HG03135 (cell line): ENCODE measurements at regions not wholly inside any gene's neighbourhood (a gene's known extent, or its start where the extent isn't known, plus 50 kb on each side); places are given as distances from the start of the nearest gene placed in this dataset.
"Not testable (repeated sequence)": the region's sequence is repeated elsewhere in the genome, so short reads cannot be mapped to it uniquely, and the experiment has no call there.

ENCODE experiments used
- ATAC-seq: cut with Tn5 transposase; IDR thresholded peaks from one replicate; pipeline ENCODE4 v1.9.1; 2021; ENCODE audit warnings: mild to moderate bottlenecking, moderate library complexity; ENCODE audit not compliant: unreplicated experiment

- ATAC-seq, result no peak
Measured at GRCh38 chr13:88976466-88976865, 1305.3 kb downstream of the SLITRK5 start.

- ATAC-seq, result no peak
Measured at GRCh38 chr13:88978607-88979006, 1307.4 kb downstream of the SLITRK5 start.

GRCh38 chr13:88979465-88980175, 1308.4 kb downstream of the SLITRK5 start:
- ATAC-seq, result no peak

GRCh38 chr13:89003656-89004055, 1332.5 kb downstream of the SLITRK5 start:
- no peak for ATAC-seq

GRCh38 chr13:89011615-89012014, 1340.4 kb downstream of the SLITRK5 start:
- no peak for ATAC-seq

GRCh38 chr13:89027694-89028306, 1356.6 kb downstream of the SLITRK5 start:
- ATAC-seq, result no peak

DNA sequence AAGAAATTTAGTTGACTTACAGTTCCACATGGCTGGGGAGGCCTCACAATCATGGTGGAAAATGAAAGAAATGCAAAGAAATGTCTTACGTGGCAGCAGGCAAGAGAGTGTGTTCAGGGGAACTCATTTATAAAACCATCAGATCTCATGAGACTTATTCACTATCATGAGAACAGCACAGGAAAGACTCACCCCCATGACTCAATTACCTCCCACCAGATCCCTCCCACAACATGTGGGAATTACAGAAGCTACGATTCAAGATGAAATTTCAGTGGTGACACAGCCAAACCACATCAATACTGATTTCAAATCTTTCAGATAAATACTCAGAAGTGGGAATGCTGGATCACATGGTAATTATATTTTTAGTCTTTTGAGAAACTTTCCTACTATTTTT, 1357.9 kb downstream of the SLITRK5 start:
- ATAC-seq, result no peak

DNA sequence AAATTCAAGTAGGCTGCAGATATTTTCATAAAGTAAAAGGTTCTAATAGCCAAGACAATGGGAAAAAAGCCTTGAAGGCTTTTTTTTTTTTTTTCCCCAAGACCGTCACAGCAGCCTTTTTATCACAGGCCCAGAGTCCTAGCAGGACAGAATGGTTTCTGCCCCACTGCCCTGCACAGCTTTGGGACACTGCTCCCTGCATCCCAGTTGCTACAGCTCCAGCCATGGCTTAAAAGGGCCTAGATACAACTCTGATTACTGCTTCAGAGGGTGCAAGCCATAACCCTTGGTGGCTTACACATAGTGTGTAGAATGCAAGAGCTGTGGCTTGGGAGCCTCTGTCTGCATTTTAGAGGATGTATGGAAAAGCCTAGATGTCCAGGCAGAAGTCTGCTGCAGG, 1362.8 kb downstream of the SLITRK5 start:
- ATAC-seq, result no peak

DNA sequence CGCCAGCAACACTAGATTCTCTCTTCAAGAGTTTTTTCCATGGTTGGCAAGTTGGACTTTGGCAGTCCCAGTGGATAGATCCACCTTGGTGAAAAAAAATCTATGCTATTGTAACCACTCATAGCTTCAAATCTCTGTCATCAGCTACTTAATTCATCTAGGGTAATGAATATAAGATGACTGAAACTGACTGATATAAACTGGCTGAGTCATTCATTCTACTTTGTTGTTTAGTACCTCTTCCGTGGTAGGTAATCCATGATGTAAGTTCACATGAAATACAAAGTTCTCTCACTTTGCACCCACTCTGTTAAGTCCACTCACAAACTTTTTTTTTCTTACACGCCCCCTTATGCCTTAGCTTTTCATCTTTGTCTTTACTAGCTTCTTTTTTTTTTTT, 1381.5 kb downstream of the SLITRK5 start:
- ATAC-seq, result no peak

DNA sequence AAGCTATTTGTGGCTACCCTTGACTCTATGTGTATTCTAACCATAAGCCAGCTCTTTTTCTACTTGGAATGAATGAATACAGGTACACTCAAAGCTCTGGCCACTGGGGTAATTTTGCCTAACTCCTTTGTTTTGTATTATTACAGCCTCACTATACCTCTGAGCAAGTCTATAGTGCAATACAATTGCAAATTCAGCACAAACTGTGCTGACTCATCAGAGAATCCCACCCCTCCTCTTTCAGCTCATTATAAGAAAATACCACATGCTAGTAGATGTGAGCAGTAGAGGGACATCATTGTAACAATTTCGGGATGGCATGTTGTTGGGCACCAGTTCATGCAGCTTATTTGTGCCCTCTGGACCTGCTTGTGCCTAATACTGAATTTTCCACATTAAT, 1382.2 kb downstream of the SLITRK5 start:
- ATAC-seq, result no peak

- ATAC-seq, result no peak
Measured at GRCh38 chr13:89057274-89057673, 1386.1 kb downstream of the SLITRK5 start.

DNA sequence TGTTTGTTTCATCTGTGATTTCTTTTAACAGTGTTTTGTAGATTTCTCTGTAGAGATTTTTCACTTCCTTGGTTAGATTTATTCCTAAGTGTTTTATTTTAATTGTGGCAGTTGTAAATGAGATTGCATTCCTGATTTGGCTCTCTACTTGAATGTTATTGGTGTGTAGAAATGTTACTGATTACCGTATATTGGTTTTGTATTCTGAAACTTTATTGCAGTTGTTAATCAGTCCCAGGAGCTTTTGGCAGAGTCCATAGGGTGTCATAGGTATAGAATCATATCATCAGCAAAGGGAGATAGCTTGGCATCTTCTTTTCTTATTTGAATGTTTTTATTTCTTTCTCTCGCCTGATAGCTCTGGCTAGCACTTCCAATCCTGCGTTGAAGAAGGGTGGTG, 1386.7 kb downstream of the SLITRK5 start:
- no peak for ATAC-seq

GRCh38 chr13:89061821-89062220, 1390.7 kb downstream of the SLITRK5 start:
- ATAC-seq, result no peak

DNA sequence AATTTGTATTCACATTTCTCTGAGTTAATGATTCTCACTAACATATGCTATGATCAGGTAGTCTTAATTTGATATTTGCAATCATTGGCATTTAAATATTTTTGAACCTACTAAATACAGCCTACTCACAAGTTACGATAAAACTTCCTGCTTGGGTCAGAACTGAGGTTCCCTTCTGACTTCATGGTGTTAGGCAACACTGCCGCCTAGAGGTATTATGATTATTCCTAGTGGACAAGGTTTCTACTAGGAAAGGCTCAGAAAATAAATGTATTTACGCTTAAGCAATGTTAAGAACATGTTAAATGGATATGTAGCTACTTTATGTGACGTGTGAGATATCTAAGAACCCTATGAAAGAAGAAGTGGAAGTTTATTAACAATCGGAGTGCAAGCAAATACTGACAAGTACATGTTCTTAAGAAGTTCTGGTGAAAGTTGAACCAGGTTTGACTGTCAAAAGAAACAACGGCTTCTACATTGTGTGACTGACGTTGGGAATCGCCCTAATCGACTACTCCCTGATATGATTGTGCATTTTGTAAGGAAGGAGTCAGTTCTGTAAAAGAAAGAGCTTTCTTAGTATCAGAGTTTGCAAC, 1395.8 kb downstream of the SLITRK5 start:
- no peak for ATAC-seq

DNA sequence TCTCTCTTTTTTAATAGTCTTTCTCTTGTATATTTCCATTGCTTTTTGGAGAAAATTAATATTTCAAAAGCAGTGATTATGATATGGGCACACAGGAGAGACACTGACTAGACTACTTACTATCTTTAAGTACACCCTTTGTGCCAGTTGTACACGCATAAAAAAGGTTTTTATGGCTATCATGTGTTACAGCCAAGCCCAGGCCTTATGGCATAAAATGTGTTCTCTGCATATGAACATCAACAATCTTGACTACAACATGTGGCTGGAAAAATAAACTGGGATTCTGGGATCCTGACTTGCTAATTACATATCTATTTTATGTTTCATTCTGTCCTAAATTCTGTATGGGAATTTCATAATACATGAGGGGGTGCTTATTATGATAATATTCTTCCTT, 1401.8 kb downstream of the SLITRK5 start:
- no peak for ATAC-seq

DNA sequence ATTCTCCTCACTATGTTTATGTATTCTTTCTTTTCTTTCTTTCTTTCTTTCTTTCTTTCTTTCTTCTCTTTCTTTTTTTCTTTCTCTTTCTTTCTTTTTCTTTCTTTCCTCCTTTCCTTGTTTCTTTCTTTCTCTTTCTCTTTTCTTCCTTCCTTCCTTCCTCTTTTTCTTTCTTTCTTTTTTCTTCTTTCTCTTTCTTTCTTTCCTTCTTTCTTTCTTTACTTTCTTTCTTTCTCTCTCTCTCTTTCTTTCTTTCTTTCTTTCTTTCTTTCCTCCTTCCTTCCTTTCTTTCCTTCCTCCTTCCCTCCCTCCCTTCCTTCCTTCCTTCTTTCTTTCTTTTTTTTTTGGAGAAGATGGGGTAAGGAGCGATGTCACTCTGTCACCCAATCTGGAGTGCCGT, 1405.5 kb downstream of the SLITRK5 start:
- ATAC-seq, result no peak

DNA sequence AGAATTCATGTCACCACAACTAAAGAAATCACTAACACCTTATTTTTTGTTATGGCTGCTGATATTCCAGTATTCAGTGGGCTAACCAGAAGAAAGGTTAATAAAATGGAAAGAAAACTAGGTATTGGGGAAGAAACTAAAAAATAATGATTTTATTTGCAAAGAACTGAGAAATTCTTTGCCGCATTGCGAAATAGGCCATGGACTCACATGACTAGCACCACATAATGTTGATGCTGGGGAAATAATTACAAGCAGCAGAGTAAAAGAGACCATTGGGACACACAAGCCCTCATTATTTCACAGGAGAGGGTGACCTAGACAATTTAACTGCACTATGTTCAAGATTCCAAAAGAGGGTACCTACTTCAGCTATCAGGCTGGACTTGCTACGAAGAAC, 1411.5 kb downstream of the SLITRK5 start:
- ATAC-seq, result no peak

DNA sequence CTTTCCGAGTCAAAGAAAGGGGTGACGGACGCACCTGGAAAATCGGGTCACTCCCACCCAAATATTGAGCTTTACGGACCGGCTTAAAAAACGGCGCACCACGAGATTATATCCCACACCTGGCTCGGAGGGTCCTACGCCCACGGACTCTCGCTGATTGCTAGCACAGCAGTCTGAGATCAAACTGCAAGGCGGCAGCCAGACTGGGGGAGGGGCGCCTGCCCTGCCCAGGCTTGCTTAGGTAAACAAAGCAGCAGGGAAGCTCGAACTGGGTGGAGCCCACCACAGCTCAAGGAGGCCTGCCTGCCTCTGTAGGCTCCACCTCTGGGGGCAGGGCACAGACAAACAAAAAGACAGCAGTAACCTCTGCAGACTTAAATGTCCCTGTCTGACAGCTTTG, 1416.9 kb downstream of the SLITRK5 start:
- ATAC-seq, result not testable (repeated sequence)

- ATAC-seq, result no peak
Measured at GRCh38 chr13:89097994-89098393, 1426.8 kb downstream of the SLITRK5 start.

- ATAC-seq, result no peak
Measured at GRCh38 chr13:89113744-89114143, 1442.6 kb downstream of the SLITRK5 start.

- ATAC-seq, result no peak
Measured at GRCh38 chr13:89115307-89115706, 1444.1 kb downstream of the SLITRK5 start.

- no peak for ATAC-seq
Measured at GRCh38 chr13:89136678-89137077, 1465.5 kb downstream of the SLITRK5 start.
